K562 (cell line): ENCODE measurements at regions not wholly inside any gene's neighbourhood (a gene's known extent, or its start where the extent isn't known, plus 50 kb on each side); places are given as distances from the start of the nearest gene placed in this dataset.

Experiments
- ATAC-seq: fragments of 200-7000 bp; cut with Tn5 transposase; 3 replicates; pipeline ENCODE4 v1.9.1; 2020; ENCODE audit warnings: moderate library complexity
- BruUV-seq: library from RNA; stranded (reverse); fragments of 400-500 nt; replicated peaks from 2 replicates; lab custom pipeline; 2021; lab: Mats Ljungman, UMichigan
- CTCF ChIA-PET: fragments of 300-600 bp; formaldehyde crosslinking; extraction: SDS; loops from one replicate; lab custom pipeline; 2021; ENCODE audit warnings: low intra/inter-chr PET ratio; lab: Yijun Ruan, JAX
- POLR2A ChIA-PET: fragments of 300-600, 350-650 bp; sonication (Branson Sonifier 250); formaldehyde crosslinking; extraction: SDS; loops from one replicate; lab custom pipeline; 2021; ENCODE audit warnings: antibody characterized with exemption, inconsistent platforms; lab: Yijun Ruan, JAX
- DNase-seq, 4 experiments: peaks; one replicate each; pipeline versions ENCODE4 v3.0.0 to v3.0.0-alpha.2; 2011 to 2018; ENCODE audit warnings: low spot score in 3 of 4, mixed read lengths in 3 of 4; ENCODE audit errors: extremely low read depth in 1 of 4
- FAIRE-seq: peaks from 2 replicates; lab custom pipeline; 2011; peaks lifted over from hg19 to GRCh38; lab: Jason Lieb, UNC
- H2AFZ ChIP-seq: 2 replicates; pipeline ENCODE4 v1.6.0; 2011; ENCODE audit warnings: low read depth, low read length, control low read depth, inconsistent platforms
- H3K27ac ChIP-seq: fragments of 200-600 bp; 3 replicates; pipeline ENCODE4 v1.8.0; 2011; ENCODE audit warnings: low read depth, mild to moderate bottlenecking, control low read depth, inconsistent platforms, low read length, moderate library complexity, mixed read lengths; ENCODE audit errors: extremely low read depth
- H3K27me3 ChIP-seq, 2 experiments: fragments of 300-600 bp in 1 of 2; 2 replicates in 1 of 2; 3 replicates in 1 of 2; pipeline versions ENCODE4 v1.6.0 to v1.8.0; 2011; ENCODE audit warnings: inconsistent platforms in 2 of 2, low read length in 2 of 2, mild to moderate bottlenecking in 1 of 2, mixed read lengths in 1 of 2, moderate library complexity in 1 of 2; ENCODE audit not compliant: control insufficient read depth in 2 of 2, insufficient read depth in 2 of 2
- H3K36me3 ChIP-seq: fragments of 300-600 bp; 3 replicates; pipeline ENCODE4 v1.8.0; 2011; ENCODE audit warnings: mild to moderate bottlenecking, low read length, inconsistent platforms; ENCODE audit not compliant: control insufficient read depth, insufficient read depth
- H3K4me1 ChIP-seq, 2 experiments: fragments of 200-600 bp in 1 of 2; replicated peaks in 1 of 2; 2 replicates in 1 of 2; 3 replicates in 1 of 2; pipeline versions ENCODE4 v1.5.1 to v1.8.0; 2011; ENCODE audit warnings: inconsistent platforms in 2 of 2, low read length in 2 of 2, mild to moderate bottlenecking in 1 of 2, mixed read lengths in 1 of 2, moderate library complexity in 1 of 2; ENCODE audit not compliant: control insufficient read depth in 2 of 2, insufficient read depth in 2 of 2
- H3K4me2 ChIP-seq: 2 replicates; pipeline ENCODE4 v1.6.1; 2011; ENCODE audit warnings: low read length, control low read depth, inconsistent platforms, mixed read lengths; ENCODE audit not compliant: insufficient read depth
- H3K4me3 ChIP-seq: fragments of 200-600 bp; sonication (generic), shearing (Covaris generic); 2 replicates; pipeline ENCODE4 v1.5.1; 2016; ENCODE audit warnings: control low read depth, inconsistent platforms
- H3K79me2 ChIP-seq: fragments of 200-600 bp; 3 replicates; pipeline ENCODE4 v1.8.0; 2011; ENCODE audit warnings: low read length, inconsistent platforms; ENCODE audit not compliant: control insufficient read depth, insufficient read depth
- H3K9ac ChIP-seq, 2 experiments: 2 replicates each; pipeline versions ENCODE4 v1.6.0 to v1.6.1; 2011; ENCODE audit warnings: low read depth in 2 of 2, low read length in 2 of 2, control low read depth in 1 of 2, inconsistent platforms in 1 of 2, mild to moderate bottlenecking in 1 of 2, mixed read lengths in 1 of 2; ENCODE audit not compliant: insufficient read depth in 1 of 2
- H3K9me1 ChIP-seq: one replicate; pipeline ENCODE4 v1.6.0; 2011; ENCODE audit warnings: inconsistent platforms, mild to moderate bottlenecking, low read length, moderate library complexity; ENCODE audit not compliant: control insufficient read depth, insufficient read depth
- H3K9me3 ChIP-seq: replicated peaks from 2 replicates; pipeline ENCODE4 v1.5.1; 2011; ENCODE audit warnings: low read depth, low read length, inconsistent platforms; ENCODE audit not compliant: control insufficient read depth, insufficient read depth
- H4K20me1 ChIP-seq: replicated peaks from 2 replicates; pipeline ENCODE4 v1.6.1; 2011; ENCODE audit warnings: low read length, inconsistent platforms, mixed read lengths; ENCODE audit not compliant: control insufficient read depth, insufficient read depth
- CBFA2T3 ChIP-seq: fragments of 450-650 bp; IDR thresholded peaks from 2 replicates; pipeline ENCODE4 v1.6.1; 2017
- CCNT2 ChIP-seq: IDR thresholded peaks from 2 replicates; pipeline ENCODE4 v1.6.1; 2011; ENCODE audit warnings: borderline replicate concordance, low read depth, mild to moderate bottlenecking, moderate library complexity, mixed read lengths, low read length; ENCODE audit not compliant: insufficient read length; ENCODE audit errors: extremely low read depth
- CHD4 ChIP-seq: fragments of 200-600 bp; sonication (generic); IDR thresholded peaks from 3 replicates; pipeline ENCODE4 v1.6.1; 2012; ENCODE audit warnings: low read depth, mild to moderate bottlenecking, mixed read lengths, low read length, inconsistent platforms; ENCODE audit not compliant: insufficient read depth, insufficient replicate concordance, poor library complexity, severe bottlenecking
- MYBL2 ChIP-seq, 2 experiments: fragments of 450-650 bp in 1 of 2; sonication (generic) in 1 of 2; formaldehyde crosslinking in 1 of 2; IDR thresholded peaks; 2 replicates each; pipeline versions ENCODE4 v1.6.1 to v1.8.1; 2017 to 2022; ENCODE audit warnings: borderline replicate concordance in 1 of 2, inconsistent platforms in 1 of 2, low read depth in 1 of 2, mild to moderate bottlenecking in 1 of 2, missing genetic modification reagents in 1 of 2, moderate library complexity in 1 of 2
- SIN3A ChIP-seq, 2 experiments: fragments of 150-350 bp in 1 of 2; IDR thresholded peaks; 2 replicates each; pipeline ENCODE4 v1.6.1; 2011 to 2016; ENCODE audit warnings: borderline replicate concordance in 2 of 2, low read depth in 2 of 2, low read length in 2 of 2, mild to moderate bottlenecking in 2 of 2, moderate library complexity in 2 of 2; ENCODE audit not compliant: control insufficient read depth in 1 of 2
- SOX6 ChIP-seq: fragments of 450-650 bp; IDR thresholded peaks from 2 replicates; pipeline ENCODE4 v1.6.1; 2014; ENCODE audit warnings: mild to moderate bottlenecking
- TFE3 ChIP-seq: fragments of 450-650 bp; formaldehyde crosslinking; IDR thresholded peaks from 2 replicates; pipeline ENCODE4 v1.4.0; 2020; ENCODE audit warnings: mild to moderate bottlenecking, mixed read lengths
- ZBTB7A ChIP-seq: IDR thresholded peaks from 2 replicates; pipeline ENCODE4 v1.6.1; 2011; ENCODE audit warnings: low read depth, mild to moderate bottlenecking, low read length, moderate library complexity, borderline replicate concordance; ENCODE audit not compliant: control insufficient read depth
- ZFP36 ChIP-seq: fragments of 150-350 bp; IDR thresholded peaks from 2 replicates; pipeline ENCODE4 v1.6.1; 2018; ENCODE audit warnings: low read length, low read depth; ENCODE audit not compliant: partially characterized antibody
- WGBS: fragments of 100-300 bp; shearing (Covaris generic); methylation state at CpG from one replicate; pipeline ENCODE4 v1.1.6; 2016; ENCODE audit warnings: low coverage, mixed read lengths; ENCODE audit not compliant: insufficient coverage; ENCODE audit errors: missing lambda C conversion rate; 5-methylcytosine and 5-hydroxymethylcytosine counted together
- in situ Hi-C: fragments of 300-500 bp; cut with MboI; formaldehyde crosslinking; loops from 4 replicates; pipeline ENCODE4 v1.15.0; 2018; ENCODE audit warnings: inconsistent platforms, mixed read lengths
- intact Hi-C: fragments of 100-400 bp; cut with micrococcal nuclease; formaldehyde crosslinking; loops from 2 replicates; pipeline ENCODE4 v1.14.2; 2022
- TF ChIP-seq, protein P1 (sequence below), 2 experiments: fragments of 450-650 bp in 1 of 2; IDR thresholded peaks; 2 replicates each; pipeline ENCODE4 v1.6.1; 2011 to 2017; ENCODE audit warnings: low read depth in 2 of 2, antibody characterized with exemption in 1 of 2, borderline replicate concordance in 1 of 2, low read length in 1 of 2, mild to moderate bottlenecking in 1 of 2, mixed read lengths in 1 of 2; ENCODE audit not compliant: control insufficient read depth in 1 of 2
- TF ChIP-seq, protein P2 (sequence below): fragments of 250-450 bp; sonication (Bioruptor Pico); IDR thresholded peaks from 2 replicates; pipeline ENCODE4 v1.8.0; 2022; ENCODE audit warnings: moderate library complexity, mild to moderate bottlenecking, inconsistent platforms

GRCh38 chr9:115992834-115993233, 160.8 kb upstream of the PAPPA start:
- H3K79me2 ChIP-seq = no peaks in the 10 kb centered on the region
- DNase-seq (no peak), ATAC-seq (no peak), FAIRE-seq (no peak)
- H2AFZ ChIP-seq = no peak overlapping the region
- BruUV-seq = no TSS peak
- H3K9ac ChIP-seq = no peak overlapping the region
- ChIA-PET CTCF (no interaction called here), POLR2A (no interaction called here)
- H3K27me3 ChIP-seq = no peaks in the 10 kb centered on the region
- in situ Hi-C loops = no loop called here
- H3K4me3 ChIP-seq = no peak overlapping the region
- no peaks in the 10 kb centered on the region for H3K9me1 ChIP-seq
- H4K20me1 ChIP-seq = no peaks in the 10 kb centered on the region
- no peaks in the 10 kb centered on the region for H3K4me1 ChIP-seq
- no peaks in the 10 kb centered on the region for H3K36me3 ChIP-seq
- no peak overlapping the region for H3K4me2 ChIP-seq
- intact Hi-C loops = no loop called here
- WGBS = 0% methylated on average over 4 of the region's 4 CpGs
- no peak overlapping the region for H3K27ac ChIP-seq
- H3K9me3 ChIP-seq = peaks cover 5% of the 10 kb centered on the region; the same call in 1 of the 2 replicates
- TF ChIP-seq TFE3 (no peak), SOX6 (no peak), MYBL2 (IDR thresholded peaks at IDR 0.05; ENCODE audit: low read depth) (no peak), MYBL2 (CRISPR knock-in tag; IDR thresholded peaks at IDR 0.05; ENCODE audit: borderline replicate concordance) (no peak), SIN3A (IDR thresholded peaks at IDR 0.05; ENCODE audit: borderline replicate concordance in 2 of 2, control insufficient read depth in 1 of 2, low read depth in 2 of 2, low read length in 2 of 2) (no peak), CCNT2 (no peak), ZFP36 (no peak), CBFA2T3 (no peak), CHD4 (no peak), ZBTB7A (no peak)
- TF ChIP-seq, protein P1, sequence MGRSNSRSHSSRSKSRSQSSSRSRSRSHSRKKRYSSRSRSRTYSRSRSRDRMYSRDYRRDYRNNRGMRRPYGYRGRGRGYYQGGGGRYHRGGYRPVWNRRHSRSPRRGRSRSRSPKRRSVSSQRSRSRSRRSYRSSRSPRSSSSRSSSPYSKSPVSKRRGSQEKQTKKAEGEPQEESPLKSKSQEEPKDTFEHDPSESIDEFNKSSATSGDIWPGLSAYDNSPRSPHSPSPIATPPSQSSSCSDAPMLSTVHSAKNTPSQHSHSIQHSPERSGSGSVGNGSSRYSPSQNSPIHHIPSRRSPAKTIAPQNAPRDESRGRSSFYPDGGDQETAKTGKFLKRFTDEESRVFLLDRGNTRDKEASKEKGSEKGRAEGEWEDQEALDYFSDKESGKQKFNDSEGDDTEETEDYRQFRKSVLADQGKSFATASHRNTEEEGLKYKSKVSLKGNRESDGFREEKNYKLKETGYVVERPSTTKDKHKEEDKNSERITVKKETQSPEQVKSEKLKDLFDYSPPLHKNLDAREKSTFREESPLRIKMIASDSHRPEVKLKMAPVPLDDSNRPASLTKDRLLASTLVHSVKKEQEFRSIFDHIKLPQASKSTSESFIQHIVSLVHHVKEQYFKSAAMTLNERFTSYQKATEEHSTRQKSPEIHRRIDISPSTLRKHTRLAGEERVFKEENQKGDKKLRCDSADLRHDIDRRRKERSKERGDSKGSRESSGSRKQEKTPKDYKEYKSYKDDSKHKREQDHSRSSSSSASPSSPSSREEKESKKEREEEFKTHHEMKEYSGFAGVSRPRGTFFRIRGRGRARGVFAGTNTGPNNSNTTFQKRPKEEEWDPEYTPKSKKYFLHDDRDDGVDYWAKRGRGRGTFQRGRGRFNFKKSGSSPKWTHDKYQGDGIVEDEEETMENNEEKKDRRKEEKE (IDR thresholded peaks at IDR 0.05; ENCODE audit: borderline replicate concordance in 1 of 2, control insufficient read depth in 1 of 2, low read depth in 2 of 2, low read length in 1 of 2) = no peak
- TF ChIP-seq, protein P2, sequence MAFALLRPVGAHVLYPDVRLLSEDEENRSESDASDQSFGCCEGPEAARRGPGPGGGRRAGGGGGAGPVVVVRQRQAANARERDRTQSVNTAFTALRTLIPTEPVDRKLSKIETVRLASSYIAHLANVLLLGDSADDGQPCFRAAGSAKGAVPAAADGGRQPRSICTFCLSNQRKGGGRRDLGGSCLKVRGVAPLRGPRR (CRISPR knock-in tag) = no peak
- TF ChIP-seq, all 486 proteins: peak for 0
